NOMO-1 treated with DMSO at 0.1 percent for 48 hours (cell line): ENCODE measurements at regions not wholly inside any gene's neighbourhood (a gene's known extent, or its start where the extent isn't known, plus 50 kb on each side); places are given as distances from the start of the nearest gene placed in this dataset.

Experiments
- DNase-seq: peaks from one replicate; lab custom pipeline; 2025; ENCODE audit not compliant: unreplicated experiment; lab: John Stamatoyannopoulos, UW

GRCh38 chr6:169165561-169166300 lies 87.9 kb downstream of the THBS2 start:
- no peak for DNase-seq

- no peak for DNase-seq
These were observed 88.7 kb downstream of the THBS2 start for GRCh38 chr6:169164986-169165385.

GRCh38 chr6:169164451-169164850 lies 89.2 kb downstream of the THBS2 start:
- no peak for DNase-seq

GRCh38 chr6:169163411-169163901 lies 90.2 kb downstream of the THBS2 start:
- no peak for DNase-seq

- no peak for DNase-seq
These were observed 90.8 kb downstream of the THBS2 start for GRCh38 chr6:169162752-169163407.

- DNase-seq = no peak
These were observed 91.4 kb downstream of the THBS2 start for GRCh38 chr6:169162249-169162648.

GRCh38 chr6:169161572-169162167 lies 92.0 kb downstream of the THBS2 start:
- no peak for DNase-seq

- DNase-seq = no peak
These were observed 92.6 kb downstream of the THBS2 start for GRCh38 chr6:169160855-169161560.

- no peak for DNase-seq
These were observed 93.4 kb downstream of the THBS2 start for GRCh38 chr6:169160091-169160854.

- no peak for DNase-seq
These were observed 94.3 kb downstream of the THBS2 start for GRCh38 chr6:169159331-169159730.

GRCh38 chr6:169158691-169159090 lies 95.0 kb downstream of the THBS2 start:
- no peak for DNase-seq

GRCh38 chr6:169158174-169158573 lies 95.5 kb downstream of the THBS2 start:
- no peak for DNase-seq

- no peak for DNase-seq
These were observed 96.2 kb downstream of the THBS2 start for GRCh38 chr6:169157197-169158148.

GRCh38 chr6:169156793-169157147 lies 96.9 kb downstream of the THBS2 start:
- no peak for DNase-seq

- no peak for DNase-seq
These were observed 97.4 kb downstream of the THBS2 start for GRCh38 chr6:169156108-169156792.

- DNase-seq = no peak
These were observed 98.2 kb downstream of the THBS2 start for GRCh38 chr6:169155481-169155880.

- no peak for DNase-seq
These were observed 100.2 kb downstream of the THBS2 start for GRCh38 chr6:169153401-169153800.

GRCh38 chr6:169146521-169146920 lies 107.1 kb downstream of the THBS2 start:
- no peak for DNase-seq

GRCh38 chr6:169145991-169146501 lies 107.6 kb downstream of the THBS2 start:
- DNase-seq = no peak
